Omental fat pad (tissue), 3 donors: ENCODE measurements at regions not wholly inside any gene's neighbourhood (a gene's known extent, or its start where the extent isn't known, plus 50 kb on each side); places are given as distances from the start of the nearest gene placed in this dataset.
"Not testable (repeated sequence)": the region's sequence is repeated elsewhere in the genome, so short reads cannot be mapped to it uniquely, and the experiment has no call there.

Source experiments
- ATAC-seq: fragments of 150-250 bp; one replicate; pipeline ENCODE4 v1.9.1; 2016; ENCODE audit warnings: mild to moderate bottlenecking, moderate library complexity; ENCODE audit not compliant: low FRiP score
- DNase-seq: peaks from one replicate; pipeline ENCODE4 v3.0.0-alpha.2; 2019; ENCODE audit warnings: low spot score
- CTCF ChIP-seq, 3 donors: fragments of 450-650 bp; IDR thresholded peaks; one replicate each; pipeline ENCODE4 v1.5.1; 2016 to 2017; ENCODE audit warnings: antibody characterized with exemption in 3 of 3, mild to moderate bottlenecking in 3 of 3, moderate library complexity in 2 of 3

- ATAC-seq, result no peak
- no peak for TF ChIP-seq CTCF (IDR thresholded peaks at IDR 0.05)
- DNase-seq, result no peak
Measured at GRCh38 chr18:5029592-5029991, 167.5 kb downstream of the AKAIN1 start.

GRCh38 chr18:5024741-5025140 lies 172.3 kb downstream of the AKAIN1 start:
- ATAC-seq (no peak), DNase-seq (no peak)
- TF ChIP-seq CTCF (IDR thresholded peaks at IDR 0.05), result no peak

- ATAC-seq (no peak), DNase-seq (no peak)
- TF ChIP-seq CTCF (IDR thresholded peaks at IDR 0.05), result no peak
Measured at GRCh38 chr18:5021558-5021957, 175.5 kb downstream of the AKAIN1 start.

GRCh38 chr18:5015213-5015612 lies 181.8 kb downstream of the AKAIN1 start:
- ATAC-seq (no peak), DNase-seq (no peak)
- no peak for TF ChIP-seq CTCF (IDR thresholded peaks at IDR 0.05)

- DNase-seq, result not testable (repeated sequence)
Measured at GRCh38 chr18:5004031-5004820, 192.8 kb downstream of the AKAIN1 start.

GRCh38 chr18:4994710-4995109 lies 202.3 kb downstream of the AKAIN1 start:
- no peak for DNase-seq
- no peak for TF ChIP-seq CTCF (IDR thresholded peaks at IDR 0.05)
- no peak for ATAC-seq

More at GRCh38 chr18:5004031-5004820, 192.8 kb downstream of the AKAIN1 start:
- not testable (repeated sequence) for ATAC-seq

- DNase-seq (no peak), ATAC-seq (no peak)
- TF ChIP-seq CTCF (IDR thresholded peaks at IDR 0.05), result no peak
Measured at GRCh38 chr18:4987452-4988405, 209.3 kb downstream of the AKAIN1 start.
